Sigmoid colon (tissue), 6 donors: ENCODE measurements at regions not wholly inside any gene's neighbourhood (a gene's known extent, or its start where the extent isn't known, plus 50 kb on each side); places are given as distances from the start of the nearest gene placed in this dataset.

Experiments
- DNase-seq: peaks from one replicate; pipeline ENCODE4 v3.0.0-alpha.2; 2019
- H3K27ac ChIP-seq, 4 donors: fragments of 200-600 bp; sonication (generic); one replicate each; pipeline ENCODE4 v1.5.1; 2016 to 2019; ENCODE audit warnings: mild to moderate bottlenecking in 1 of 4
- H3K27me3 ChIP-seq, 3 donors: fragments of 200-600 bp; sonication (generic); one replicate each; pipeline ENCODE4 v1.5.1; 2019; ENCODE audit warnings: mild to moderate bottlenecking in 1 of 3
- H3K36me3 ChIP-seq, 4 donors: fragments of 200-600 bp; sonication (generic); one replicate each; pipeline ENCODE4 v1.5.1; 2016 to 2019
- H3K4me1 ChIP-seq, 4 donors: fragments of 200-600 bp; sonication (generic); one replicate each; pipeline ENCODE4 v1.5.1; 2017 to 2019
- H3K4me3 ChIP-seq, 4 donors: fragments of 200-600 bp; sonication (generic); one replicate each; pipeline ENCODE4 v1.5.1; 2017 to 2019; ENCODE audit warnings: mild to moderate bottlenecking in 2 of 4, moderate library complexity in 1 of 4
- H3K9me3 ChIP-seq, 4 donors: fragments of 200-600 bp in 3 of 4; sonication (generic) in 3 of 4; one replicate each; pipeline versions ENCODE4 v1.5.1 to v1.6.1; 2013 to 2019
- CTCF ChIP-seq, 4 experiments: fragments of 450-650 bp in 3 of 4; fragments of 200-600 bp in 1 of 4; IDR thresholded peaks; one replicate each; pipeline ENCODE4 v1.5.1; 2016 to 2019; ENCODE audit warnings: antibody characterized with exemption in 4 of 4, mild to moderate bottlenecking in 3 of 4, moderate library complexity in 2 of 4
- EP300 ChIP-seq, 4 donors: sonication (generic); formaldehyde crosslinking; IDR thresholded peaks; one replicate each; pipeline ENCODE4 v1.6.1; 2017; ENCODE audit warnings: antibody characterized with exemption in 4 of 4
- POLR2A ChIP-seq, 2 donors: fragments of 450-650 bp; IDR thresholded peaks; one replicate each; pipeline ENCODE4 v1.6.1; 2016; ENCODE audit warnings: antibody characterized with exemption in 2 of 2, mild to moderate bottlenecking in 2 of 2, moderate library complexity in 2 of 2
- POLR2AphosphoS5 ChIP-seq, 4 donors: sonication (generic); formaldehyde crosslinking; IDR thresholded peaks; one replicate each; pipeline ENCODE4 v1.6.1; 2017; ENCODE audit warnings: antibody characterized with exemption in 4 of 4
- WGBS, 2 donors: extraction: QIAGEN DNeasy Blood & Tissue Kit; methylation state at CpG; one replicate each; pipeline ENCODE4 v1.1.7; 2013; 5-methylcytosine and 5-hydroxymethylcytosine counted together
- intact Hi-C: fragments of 100-400 bp; cut with DNase I; formaldehyde crosslinking; loops from one replicate; pipeline ENCODE4 v1.15.1; 2023
- donor health status: healthy with polysubstance abuse.
- donor health status: healthy.

- Histone ChIP-seq H3K9me3 (no peaks in the 10 kb centered on the region), H3K27me3 (no peaks in the 10 kb centered on the region), H3K4me3 (no peak overlapping the region), H3K27ac (no peak overlapping the region), H3K36me3 (no peaks in the 10 kb centered on the region), H3K4me1 (no peaks in the 10 kb centered on the region)
- intact Hi-C loops = no loop called here
- TF ChIP-seq EP300 (IDR thresholded peaks at IDR 0.05) (no peak), POLR2AphosphoS5 (IDR thresholded peaks at IDR 0.05) (no peak), CTCF (IDR thresholded peaks at IDR 0.05) (no peak), POLR2A (IDR thresholded peaks at IDR 0.05) (no peak)
- DNase-seq = no peak
- 84 to 86% methylated on average over 3 of the region's 3 CpGs for WGBS, 2 donors
Observed at GRCh38 chr4:13876131-13876530, 248.6 kb upstream of the BOD1L1 start.

GRCh38 chr4:13876940-13877339 is 249.4 kb upstream of the BOD1L1 start:
- intact Hi-C loops = no loop called here
- Histone ChIP-seq H3K9me3 (no peaks in the 10 kb centered on the region), H3K27me3 (no peaks in the 10 kb centered on the region), H3K27ac (no peak overlapping the region), H3K4me3 (no peak overlapping the region), H3K36me3 (no peaks in the 10 kb centered on the region), H3K4me1 (no peaks in the 10 kb centered on the region)
- no peak for DNase-seq
- 53 to 74% methylated on average over 7 of the region's 7 CpGs for WGBS, 2 donors
- TF ChIP-seq POLR2A (IDR thresholded peaks at IDR 0.05) (no peak), CTCF (IDR thresholded peaks at IDR 0.05) (no peak), EP300 (IDR thresholded peaks at IDR 0.05) (no peak), POLR2AphosphoS5 (IDR thresholded peaks at IDR 0.05) (no peak)

- DNase-seq = no peak
- H3K27ac ChIP-seq = no peak overlapping the region
- WGBS, 2 donors = 18 to 63% methylated on average over 4 of the region's 4 CpGs
- no peaks in the 10 kb centered on the region for H3K36me3 ChIP-seq
- no peaks in the 10 kb centered on the region for H3K9me3 ChIP-seq
- no peaks in the 10 kb centered on the region for H3K4me1 ChIP-seq
- intact Hi-C loops = no loop called here
- TF ChIP-seq POLR2AphosphoS5 (IDR thresholded peaks at IDR 0.05) (no peak), POLR2A (IDR thresholded peaks at IDR 0.05) (no peak), CTCF (IDR thresholded peaks at IDR 0.05) (no peak), EP300 (IDR thresholded peaks at IDR 0.05) (no peak)
- H3K27me3 ChIP-seq = no peaks in the 10 kb centered on the region
- no peak overlapping the region for H3K4me3 ChIP-seq
Observed at GRCh38 chr4:13877626-13878025, 250.1 kb upstream of the BOD1L1 start.

GRCh38 chr4:13881892-13882291 is 254.4 kb upstream of the BOD1L1 start:
- Histone ChIP-seq H3K27me3 (no peaks in the 10 kb centered on the region), H3K27ac (no peak overlapping the region), H3K4me1 (no peaks in the 10 kb centered on the region), H3K36me3 (no peaks in the 10 kb centered on the region), H3K9me3 (no peaks in the 10 kb centered on the region), H3K4me3 (no peak overlapping the region)
- TF ChIP-seq EP300 (IDR thresholded peaks at IDR 0.05) = no peak
- no peak for TF ChIP-seq POLR2A (IDR thresholded peaks at IDR 0.05)
- TF ChIP-seq CTCF (IDR thresholded peaks at IDR 0.05) = no peak
- TF ChIP-seq POLR2AphosphoS5 (IDR thresholded peaks at IDR 0.05) = no peak
- DNase-seq = no peak
- intact Hi-C loops = no loop called here
- 85 to 87% methylated on average over 4 of the region's 4 CpGs for WGBS, 2 donors

- TF ChIP-seq POLR2AphosphoS5 (IDR thresholded peaks at IDR 0.05) = no peak
- no peak for TF ChIP-seq CTCF (IDR thresholded peaks at IDR 0.05)
- no peak for TF ChIP-seq POLR2A (IDR thresholded peaks at IDR 0.05)
- no peaks in the 10 kb centered on the region for H3K36me3 ChIP-seq
- H3K4me1 ChIP-seq = peaks cover 0 to 7% (median 6%) of the 10 kb centered on the region in 4 donors
- H3K4me3 ChIP-seq = no peak overlapping the region
- no peak for DNase-seq
- H3K27ac ChIP-seq = no peak overlapping the region
- WGBS, 2 donors = 30 to 78% methylated on average over 2 of the region's 2 CpGs
- no peaks in the 10 kb centered on the region for H3K9me3 ChIP-seq
- intact Hi-C loops = no loop called here
- no peaks in the 10 kb centered on the region for H3K27me3 ChIP-seq
Observed at GRCh38 chr4:13887010-13887409, 259.5 kb upstream of the BOD1L1 start.
